ENCODE measurements at regions not wholly inside any gene's neighbourhood (a gene's known extent, or its start where the extent isn't known, plus 50 kb on each side); places are given as distances from the start of the nearest gene placed in this dataset.

- TF ChIP-seq CTCF (IDR thresholded peaks at IDR 0.05) (no peak), POLR2A (IDR thresholded peaks at IDR 0.05) (no peak)
Observed at GRCh38 chr18:37659906-37660305, 94.3 kb upstream of the CELF4 start.
